ENCODE measurements at regions not wholly inside any gene's neighbourhood (a gene's known extent, or its start where the extent isn't known, plus 50 kb on each side); places are given as distances from the start of the nearest gene placed in this dataset.
"Not testable (repeated sequence)": the region's sequence is repeated elsewhere in the genome, so short reads cannot be mapped to it uniquely, and the experiment has no call there.

DNA sequence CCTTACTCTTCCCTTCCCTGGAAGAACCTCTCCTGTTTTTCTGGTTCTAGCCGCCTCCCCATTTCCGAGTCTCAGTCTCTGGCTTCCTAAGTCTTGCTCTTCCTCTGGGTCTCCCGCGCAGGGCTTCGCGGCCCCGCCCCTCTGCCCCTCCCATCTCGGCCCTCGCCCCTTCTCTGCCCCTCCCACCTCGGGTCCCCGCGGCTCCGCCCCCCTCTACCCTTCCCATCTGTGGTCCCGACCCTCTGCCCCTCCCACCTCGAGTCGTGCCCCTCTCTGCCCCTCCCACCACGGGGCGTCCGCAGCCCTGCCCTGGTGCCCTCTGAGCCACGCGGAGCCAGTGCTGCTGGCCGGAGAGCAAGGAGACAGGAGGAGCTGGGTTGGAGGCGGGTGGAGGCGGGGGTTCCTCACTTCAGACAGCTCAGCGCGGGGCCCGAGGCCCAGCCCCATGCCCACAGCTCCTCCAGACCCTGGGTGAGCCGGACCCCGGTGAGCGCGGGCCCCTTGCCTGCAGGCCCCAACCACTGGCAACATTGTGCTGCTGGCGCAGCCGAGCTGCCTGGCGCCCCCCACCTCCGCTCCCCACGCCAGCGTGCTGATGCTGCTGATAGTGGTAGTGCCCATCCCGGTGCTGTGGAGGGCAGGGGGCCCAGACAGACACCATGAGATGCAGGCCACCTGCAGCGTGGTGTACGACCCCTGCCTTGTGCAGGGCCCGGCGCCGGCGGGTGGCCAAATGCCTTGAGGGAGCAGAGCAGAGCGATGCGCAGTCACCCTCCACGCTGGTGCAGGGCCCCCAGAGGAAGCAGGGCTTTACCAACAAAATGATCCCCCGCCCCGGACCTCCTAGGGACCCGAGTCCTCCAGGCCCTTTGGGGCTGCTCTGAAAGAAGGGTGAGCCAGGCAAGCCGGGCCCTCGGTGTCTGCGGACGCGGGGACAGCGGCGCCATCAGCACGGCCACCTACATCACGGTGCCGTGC, 2115.3 kb downstream of the TP53TG3F start:
- no peak for TF ChIP-seq CTCF (IDR thresholded peaks at IDR 0.05; ENCODE audit: insufficient read depth, low read length, severe bottlenecking)
- no peak overlapping the region for H3K4me3 ChIP-seq (ENCODE audit: low read depth, low read length)
- H3K27me3 ChIP-seq (ENCODE audit: control insufficient read depth, insufficient read depth, low read length): no peaks in the 10 kb centered on the region
- DNase-seq (ENCODE audit: low read depth) (no peak), FAIRE-seq (no peak)
- no peaks in the 10 kb centered on the region for H3K36me3 ChIP-seq (ENCODE audit: control insufficient read depth, insufficient read depth, low read length)

- TF ChIP-seq CTCF (IDR thresholded peaks at IDR 0.05; ENCODE audit: insufficient read depth, low read length, severe bottlenecking): no peak
- FAIRE-seq (no peak), DNase-seq (ENCODE audit: low read depth) (no peak)
- no peaks in the 10 kb centered on the region for H3K36me3 ChIP-seq (ENCODE audit: control insufficient read depth, insufficient read depth, low read length)
- no peak overlapping the region for H3K4me3 ChIP-seq (ENCODE audit: low read depth, low read length)
- no peaks in the 10 kb centered on the region for H3K27me3 ChIP-seq (ENCODE audit: control insufficient read depth, insufficient read depth, low read length)
Measured at GRCh38 chr16:35575432-35575821, 2116.0 kb downstream of the TP53TG3F start.

DNA sequence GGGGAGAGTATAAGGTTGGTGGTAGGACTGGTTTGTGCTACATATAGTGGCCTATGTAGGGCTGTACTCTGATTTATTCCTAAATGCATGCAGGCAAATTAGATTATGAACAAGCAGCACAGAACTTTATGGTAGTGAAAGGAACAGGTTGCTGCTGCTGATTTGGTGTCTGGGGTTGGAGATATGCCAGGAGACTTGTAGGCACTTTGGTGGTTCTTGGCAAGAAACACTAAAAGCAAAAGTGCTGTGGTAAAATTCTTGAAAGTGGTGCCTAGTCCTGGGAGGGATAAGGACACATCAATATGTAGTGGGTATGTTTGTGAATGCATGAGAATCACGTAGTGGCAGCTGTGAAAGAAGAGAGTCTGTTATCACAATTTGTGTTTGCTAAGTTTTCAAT, 2126.0 kb downstream of the TP53TG3F start:
- H3K4me3 ChIP-seq (ENCODE audit: low read depth, low read length): no peak overlapping the region
- no peaks in the 10 kb centered on the region for H3K36me3 ChIP-seq (ENCODE audit: control insufficient read depth, insufficient read depth, low read length)
- no peaks in the 10 kb centered on the region for H3K27me3 ChIP-seq (ENCODE audit: control insufficient read depth, insufficient read depth, low read length)
- no peak for TF ChIP-seq CTCF (IDR thresholded peaks at IDR 0.05; ENCODE audit: insufficient read depth, low read length, severe bottlenecking)
- FAIRE-seq (no peak), DNase-seq (ENCODE audit: low read depth) (no peak)

DNA sequence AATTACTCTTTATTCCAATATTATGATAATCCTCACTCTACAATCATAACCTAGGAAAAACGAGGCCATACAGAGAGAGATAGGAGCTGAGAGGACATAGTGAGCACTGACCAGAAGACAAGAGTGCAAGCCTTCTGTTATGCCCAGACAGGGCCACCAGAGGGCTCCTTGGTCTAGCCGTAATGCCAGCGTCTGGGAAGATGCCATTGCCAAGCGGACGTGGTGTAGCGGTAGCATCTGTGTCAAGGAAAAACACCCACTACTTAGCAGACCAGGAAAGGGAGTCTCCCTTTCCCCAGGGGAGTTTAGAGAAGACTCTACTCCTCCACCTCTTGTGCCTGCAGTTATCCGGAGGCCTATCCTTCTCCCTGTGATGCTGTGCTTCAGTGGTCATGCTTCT, 2131.5 kb downstream of the TP53TG3F start:
- H3K36me3 ChIP-seq (ENCODE audit: control insufficient read depth, insufficient read depth, low read length); FAIRE-seq; H3K27me3 ChIP-seq (ENCODE audit: control insufficient read depth, insufficient read depth, low read length); H3K4me3 ChIP-seq (ENCODE audit: low read depth, low read length); DNase-seq (ENCODE audit: low read depth): not testable (repeated sequence)

DNA sequence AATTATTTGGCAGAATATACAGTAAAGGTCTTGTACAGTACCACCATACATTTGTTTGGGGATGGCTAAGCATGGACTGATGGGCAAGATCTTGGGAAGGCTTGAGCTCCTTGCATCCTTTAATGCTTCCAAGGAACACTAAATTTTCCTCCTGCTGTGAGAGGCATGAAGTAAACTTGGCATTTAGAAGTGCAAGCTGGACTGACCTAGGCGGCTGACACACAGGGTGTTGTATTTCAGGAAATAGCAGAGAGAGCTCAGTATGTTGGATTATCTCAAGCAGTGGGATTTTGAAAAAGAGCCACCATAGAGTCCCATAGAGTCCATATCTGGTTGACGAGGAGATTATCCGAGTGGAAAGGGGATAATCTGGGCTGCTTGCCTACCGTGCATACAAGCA, 2137.1 kb downstream of the TP53TG3F start:
- no peak for TF ChIP-seq CTCF (IDR thresholded peaks at IDR 0.05; ENCODE audit: insufficient read depth, low read length, severe bottlenecking)
- FAIRE-seq (no peak), DNase-seq (ENCODE audit: low read depth) (no peak)
- Histone ChIP-seq H3K36me3 (ENCODE audit: control insufficient read depth, insufficient read depth, low read length) (no peaks in the 10 kb centered on the region), H3K4me3 (ENCODE audit: low read depth, low read length) (no peak overlapping the region), H3K27me3 (ENCODE audit: control insufficient read depth, insufficient read depth, low read length) (no peaks in the 10 kb centered on the region)

- Histone ChIP-seq H3K27me3 (ENCODE audit: control insufficient read depth, insufficient read depth, low read length) (no peaks in the 10 kb centered on the region), H3K36me3 (ENCODE audit: control insufficient read depth, insufficient read depth, low read length) (no peaks in the 10 kb centered on the region), H3K4me3 (ENCODE audit: low read depth, low read length) (no peak overlapping the region)
- DNase-seq (ENCODE audit: low read depth) (no peak), FAIRE-seq (no peak)
- no peak for TF ChIP-seq CTCF (IDR thresholded peaks at IDR 0.05; ENCODE audit: insufficient read depth, low read length, severe bottlenecking)
Measured at GRCh38 chr16:35598696-35599332, 2139.4 kb downstream of the TP53TG3F start.
